Mucosa of descending colon (tissue), 3 donors: ENCODE measurements at regions not wholly inside any gene's neighbourhood (a gene's known extent, or its start where the extent isn't known, plus 50 kb on each side); places are given as distances from the start of the nearest gene placed in this dataset.

ENCODE experiments used
- ATAC-seq: fragments of 200-7000 bp; cut with Tn5 transposase; one replicate; pipeline ENCODE4 v1.9.1; 2020; ENCODE audit warnings: mild to moderate bottlenecking, moderate library complexity
- DNase-seq, 3 donors: peaks; one replicate each; pipeline ENCODE4 v3.0.0-alpha.2; 2020
- H3K36me3 ChIP-seq: fragments of 200-600 bp; one replicate; pipeline ENCODE4 v1.8.0; 2021; ENCODE audit warnings: low read depth, mild to moderate bottlenecking
- H3K4me1 ChIP-seq: fragments of 200-600 bp; one replicate; pipeline ENCODE4 v1.8.0; 2021; ENCODE audit warnings: low read depth, mild to moderate bottlenecking
- H3K4me3 ChIP-seq: fragments of 200-600 bp; one replicate; pipeline ENCODE4 v1.8.0; 2021; ENCODE audit warnings: mild to moderate bottlenecking
- H3K9me3 ChIP-seq: fragments of 200-600 bp; one replicate; pipeline ENCODE4 v1.8.0; 2021; ENCODE audit warnings: mild to moderate bottlenecking
- intact Hi-C, 2 donors: fragments of 100-400 bp; cut with DNase I in 1 of 2; cut with micrococcal nuclease in 1 of 2; formaldehyde crosslinking; loops; one replicate each; pipeline versions ENCODE4 v1.11.0 to v1.11.1; 2022; cut with DNase I, micrococcal nuclease
- TF ChIP-seq, protein P1 (sequence below): fragments of 200-600 bp; IDR thresholded peaks from one replicate; pipeline ENCODE4 v1.8.0; 2022; ENCODE audit warnings: antibody characterized with exemption, mild to moderate bottlenecking
- donor health status: DM: no; HTN: no; CAD: no; lungs with moderate emphysema.
- donor health status: DM: no; HTN: no; CAD: no.
- donor health status: DM: no; HTN: yes; CAD: no.

DNA sequence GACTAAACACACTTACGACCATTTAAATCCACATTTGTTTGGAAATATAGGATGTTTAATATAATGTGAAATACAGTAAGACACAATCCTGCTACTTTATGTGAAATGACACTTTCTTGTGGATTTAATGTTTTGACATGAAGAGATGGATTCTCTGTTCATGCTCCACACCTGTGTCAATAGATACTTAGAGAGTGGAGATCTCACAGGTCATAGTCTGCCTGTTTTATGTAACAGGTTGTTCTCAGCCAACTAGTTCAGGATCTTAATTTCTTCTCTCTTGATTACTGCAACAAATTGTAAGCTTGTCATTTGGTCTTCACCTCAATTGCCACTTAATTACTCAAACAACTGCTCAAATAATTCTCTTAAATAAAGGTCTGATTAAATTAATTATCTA, 1621.2 kb downstream of the PCDH7 start:
- DNase-seq, result no peak
- Histone ChIP-seq H3K9me3 (no peaks in the 10 kb centered on the region), H3K36me3 (no peaks in the 10 kb centered on the region), H3K4me3 (no peak overlapping the region), H3K4me1 (peaks cover 20% of the 10 kb centered on the region)
- intact Hi-C loops, result no loop called here
- TF ChIP-seq, protein P1, sequence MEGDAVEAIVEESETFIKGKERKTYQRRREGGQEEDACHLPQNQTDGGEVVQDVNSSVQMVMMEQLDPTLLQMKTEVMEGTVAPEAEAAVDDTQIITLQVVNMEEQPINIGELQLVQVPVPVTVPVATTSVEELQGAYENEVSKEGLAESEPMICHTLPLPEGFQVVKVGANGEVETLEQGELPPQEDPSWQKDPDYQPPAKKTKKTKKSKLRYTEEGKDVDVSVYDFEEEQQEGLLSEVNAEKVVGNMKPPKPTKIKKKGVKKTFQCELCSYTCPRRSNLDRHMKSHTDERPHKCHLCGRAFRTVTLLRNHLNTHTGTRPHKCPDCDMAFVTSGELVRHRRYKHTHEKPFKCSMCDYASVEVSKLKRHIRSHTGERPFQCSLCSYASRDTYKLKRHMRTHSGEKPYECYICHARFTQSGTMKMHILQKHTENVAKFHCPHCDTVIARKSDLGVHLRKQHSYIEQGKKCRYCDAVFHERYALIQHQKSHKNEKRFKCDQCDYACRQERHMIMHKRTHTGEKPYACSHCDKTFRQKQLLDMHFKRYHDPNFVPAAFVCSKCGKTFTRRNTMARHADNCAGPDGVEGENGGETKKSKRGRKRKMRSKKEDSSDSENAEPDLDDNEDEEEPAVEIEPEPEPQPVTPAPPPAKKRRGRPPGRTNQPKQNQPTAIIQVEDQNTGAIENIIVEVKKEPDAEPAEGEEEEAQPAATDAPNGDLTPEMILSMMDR, result no peak
- ATAC-seq, result peak; percentile 78

DNA sequence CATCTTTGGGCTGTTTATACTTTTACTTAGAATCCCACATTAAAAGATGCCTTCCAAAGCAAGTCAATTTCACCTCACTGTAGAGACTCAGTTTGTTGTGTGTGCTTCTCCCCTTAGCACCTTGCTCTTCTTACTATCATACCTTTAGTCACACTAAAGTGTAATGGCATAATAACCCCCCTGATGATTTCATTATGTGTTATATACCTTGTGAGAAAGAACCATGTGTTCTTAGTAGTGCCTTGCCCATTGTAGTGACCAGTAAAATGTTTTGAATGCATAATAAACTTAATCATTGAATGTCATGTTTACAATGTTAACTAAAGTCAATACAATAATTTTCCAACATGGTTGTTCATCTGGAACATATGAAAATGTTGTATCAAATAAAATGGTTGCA, 1621.9 kb downstream of the PCDH7 start:
- Histone ChIP-seq H3K36me3 (no peaks in the 10 kb centered on the region), H3K4me1 (peaks cover 18% of the 10 kb centered on the region), H3K9me3 (no peaks in the 10 kb centered on the region), H3K4me3 (no peak overlapping the region)
- TF ChIP-seq, protein P1, result no peak
- intact Hi-C loops, result no loop called here
- ATAC-seq (peak; percentile 77), DNase-seq (no peak)

DNA sequence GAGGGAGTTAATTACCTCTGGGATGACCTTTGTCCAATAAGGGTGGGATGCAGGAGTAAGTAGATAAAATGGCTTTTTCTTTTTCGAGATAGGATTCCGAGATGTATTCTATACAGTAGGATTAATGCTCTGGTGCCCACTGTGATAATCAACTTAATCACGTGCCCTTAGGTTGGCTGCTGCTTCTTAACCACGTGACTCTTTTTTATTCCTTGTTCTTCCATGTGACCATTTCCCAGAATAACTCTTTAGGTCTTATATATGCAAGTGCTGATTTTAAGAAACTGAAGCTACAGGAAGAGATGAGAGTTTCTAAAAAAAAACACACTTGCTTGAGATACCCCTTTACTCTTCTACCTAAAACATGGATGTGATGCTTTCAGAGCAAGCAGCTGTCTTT, 1628.9 kb downstream of the PCDH7 start:
- H3K4me1 ChIP-seq, result no peaks in the 10 kb centered on the region
- TF ChIP-seq, protein P1, result no peak
- intact Hi-C loops, result no loop called here
- no peak for ATAC-seq
- no peak for DNase-seq
- H3K4me3 ChIP-seq, result no peak overlapping the region
- no peaks in the 10 kb centered on the region for H3K36me3 ChIP-seq
- no peaks in the 10 kb centered on the region for H3K9me3 ChIP-seq

DNA sequence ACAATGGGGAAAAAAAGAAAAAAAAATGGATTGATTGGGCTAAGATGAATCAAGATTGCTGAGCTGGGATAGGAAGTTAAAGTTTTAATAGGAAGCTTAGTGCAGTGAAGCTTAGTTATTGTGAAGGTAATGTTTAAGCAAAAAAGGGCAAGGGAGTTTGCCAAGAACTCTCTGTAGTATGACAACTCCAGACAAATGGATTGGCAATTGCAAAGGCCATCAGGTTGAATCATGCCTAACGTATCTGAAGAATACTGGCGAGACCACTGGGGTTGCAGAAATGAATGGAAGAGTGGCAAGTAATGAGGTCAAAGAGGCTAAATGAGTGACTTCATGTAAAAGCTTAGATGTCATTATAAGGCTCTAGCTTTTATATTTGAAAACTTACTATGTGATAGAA, 1654.0 kb downstream of the PCDH7 start:
- TF ChIP-seq, protein P1, result no peak
- intact Hi-C loops, result no loop called here
- H3K4me1 ChIP-seq, result no peaks in the 10 kb centered on the region
- H3K4me3 ChIP-seq, result no peak overlapping the region
- no peaks in the 10 kb centered on the region for H3K36me3 ChIP-seq
- ATAC-seq (no peak), DNase-seq (no peak)
- H3K9me3 ChIP-seq, result no peaks in the 10 kb centered on the region

DNA sequence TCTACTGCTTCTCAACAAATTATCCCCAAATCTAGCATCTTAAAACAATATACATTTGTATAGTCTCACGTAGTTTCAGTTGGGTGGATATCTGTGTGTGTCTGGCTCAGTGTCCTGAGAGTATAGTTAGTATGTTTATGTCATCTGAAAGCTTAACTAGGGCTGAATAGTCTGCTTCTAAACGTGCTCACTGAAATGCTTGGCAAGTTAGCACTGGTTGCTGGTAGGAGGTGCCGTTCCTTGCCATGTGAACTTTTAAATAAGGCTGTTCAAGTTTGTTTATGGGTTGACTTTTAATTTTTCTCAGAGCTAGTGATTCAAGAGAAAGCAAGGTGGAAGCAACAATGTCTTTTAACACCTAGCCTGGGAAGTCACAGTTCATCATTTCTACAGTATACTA, 1673.6 kb downstream of the PCDH7 start:
- TF ChIP-seq, protein P1, result no peak
- Histone ChIP-seq H3K4me1 (no peaks in the 10 kb centered on the region), H3K9me3 (no peaks in the 10 kb centered on the region), H3K36me3 (no peaks in the 10 kb centered on the region), H3K4me3 (no peak overlapping the region)
- no peak for DNase-seq
- no peak for ATAC-seq
- intact Hi-C loops, result no loop called here

DNA sequence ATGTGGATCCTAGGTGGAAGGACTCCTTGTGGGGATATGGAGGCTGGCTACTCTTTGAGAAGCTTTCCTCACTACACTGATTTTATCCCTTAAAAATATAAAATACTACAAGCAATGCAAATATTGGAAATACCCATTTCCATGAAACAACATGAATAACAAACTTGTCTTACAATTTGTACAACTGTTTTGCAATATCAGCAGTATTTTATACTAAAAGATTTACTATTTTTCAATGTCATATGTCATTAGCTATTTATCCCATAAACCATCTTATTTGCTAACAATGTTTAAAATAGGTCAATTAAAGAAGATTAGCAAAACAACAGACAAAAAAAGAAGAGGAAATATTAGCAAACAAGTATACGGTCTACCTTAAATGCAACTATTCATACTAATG, 1674.1 kb downstream of the PCDH7 start:
- TF ChIP-seq, protein P1, result no peak
- DNase-seq (no peak), ATAC-seq (no peak)
- Histone ChIP-seq H3K4me1 (no peaks in the 10 kb centered on the region), H3K4me3 (no peak overlapping the region), H3K36me3 (no peaks in the 10 kb centered on the region), H3K9me3 (no peaks in the 10 kb centered on the region)
- intact Hi-C loops, result no loop called here
